Caco-2 (cell line): ENCODE measurements at regions not wholly inside any gene's neighbourhood (a gene's known extent, or its start where the extent isn't known, plus 50 kb on each side); places are given as distances from the start of the nearest gene placed in this dataset.

ENCODE experiments used
- BruUV-seq: library from RNA; stranded (reverse); fragments of 400-500 nt; replicated peaks from 2 replicates; lab custom pipeline; 2021; lab: Mats Ljungman, UMichigan
- CTCF ChIA-PET: fragments of 300-600 bp; sonication (Branson Sonifier 250); formaldehyde crosslinking; loops from one replicate; lab custom pipeline; 2022; ENCODE audit warnings: antibody characterized with exemption; lab: Charles Lee
- POLR2A ChIA-PET: fragments of 300-600 bp; sonication (Branson Sonifier 250); formaldehyde crosslinking; loops from one replicate; lab custom pipeline; 2022; ENCODE audit warnings: antibody characterized with exemption; lab: Charles Lee
- DNase-seq, 2 experiments: peaks; one replicate each; pipeline versions ENCODE4 v3.0.0 to v3.0.0-alpha.2; 2020 to 2022
- H3K27me3 ChIP-seq: replicated peaks from 2 replicates; pipeline ENCODE4 v1.6.0; 2011; ENCODE audit warnings: low read length; ENCODE audit not compliant: control insufficient read depth, insufficient read depth
- H3K36me3 ChIP-seq: 2 replicates; pipeline ENCODE4 v1.5.1; 2011; ENCODE audit warnings: low read length; ENCODE audit not compliant: control insufficient read depth, insufficient read depth
- H3K4me1 ChIP-seq: fragments of 250-450 bp; sonication (Bioruptor Pico); 2 replicates; pipeline ENCODE4 v1.5.1; 2020; ENCODE audit warnings: mild to moderate bottlenecking
- H3K4me3 ChIP-seq: 2 replicates; pipeline ENCODE4 v1.5.1; 2011; ENCODE audit warnings: low read depth, mild to moderate bottlenecking, control low read depth, low read length
- H3K9me3 ChIP-seq: fragments of 250-450 bp; sonication (Bioruptor Pico); 2 replicates; pipeline ENCODE4 v1.5.1; 2020; ENCODE audit warnings: mild to moderate bottlenecking, moderate library complexity
- H3K27ac Mint-ChIP-seq: one replicate; pipeline ENCODE4 v1.8.0; 2022; ENCODE audit warnings: mixed read lengths; ENCODE audit not compliant: unreplicated experiment
- H3K27me3 Mint-ChIP-seq: one replicate; pipeline ENCODE4 v1.8.0; 2022; ENCODE audit warnings: mixed read lengths; ENCODE audit not compliant: insufficient read depth, unreplicated experiment
- H3K36me3 Mint-ChIP-seq: one replicate; pipeline ENCODE4 v1.8.0; 2022; ENCODE audit warnings: mild to moderate bottlenecking, mixed read lengths; ENCODE audit not compliant: insufficient read depth, unreplicated experiment
- H3K4me1 Mint-ChIP-seq: one replicate; pipeline ENCODE4 v1.8.0; 2022; ENCODE audit warnings: low read depth, mixed read lengths; ENCODE audit not compliant: unreplicated experiment
- H3K4me3 Mint-ChIP-seq: one replicate; pipeline ENCODE4 v1.8.0; 2022; ENCODE audit warnings: mild to moderate bottlenecking, moderate library complexity, mixed read lengths; ENCODE audit not compliant: unreplicated experiment
- H3K9me3 Mint-ChIP-seq: one replicate; pipeline ENCODE4 v1.8.0; 2022; ENCODE audit warnings: mixed read lengths; ENCODE audit not compliant: unreplicated experiment
- CTCF ChIP-seq, 2 experiments: fragments of 200-600 bp in 1 of 2; IDR thresholded peaks; 1 replicate in 1 of 2; 2 replicates in 1 of 2; pipeline versions ENCODE4 v1.5.1 to v1.8.0; 2011 to 2022; ENCODE audit warnings: antibody characterized with exemption in 1 of 2, control low read depth in 1 of 2, inconsistent platforms in 1 of 2, low read depth in 1 of 2, low read length in 1 of 2, mild to moderate bottlenecking in 1 of 2, moderate library complexity in 1 of 2; ENCODE audit not compliant: insufficient read depth in 1 of 2, severe bottlenecking in 1 of 2, unreplicated experiment in 1 of 2
- intact Hi-C: fragments of 100-400 bp; cut with micrococcal nuclease; formaldehyde crosslinking; loops from one replicate; pipeline ENCODE4 v1.10.0; 2022; ENCODE audit not compliant: unreplicated experiment

GRCh38 chr5:68744206-68744605 lies 349.6 kb upstream of the SLC30A5 start:
- ChIA-PET CTCF (no interaction called here), POLR2A (no interaction called here)
- DNase-seq = no peak
- Histone ChIP-seq H3K4me1 (0 out of 2 replicates have a peak, but pooled peaks cover 3% of the 10 kb centered on the region), H3K9me3 (no peaks in the 10 kb centered on the region), H3K36me3 (no peaks in the 10 kb centered on the region), H3K4me3 (no peak overlapping the region), H3K27me3 (no peaks in the 10 kb centered on the region)
- TF ChIP-seq CTCF (IDR thresholded peaks at IDR 0.05; ENCODE audit: insufficient read depth in 1 of 2, low read depth in 1 of 2, low read length in 1 of 2, severe bottlenecking in 1 of 2, unreplicated experiment in 1 of 2) = no peak
- H3K4me1 Mint-ChIP-seq = no peaks in the 10 kb centered on the region
- intact Hi-C loops = loop anchor here (10.0 kb wide), 1 partner anchor 459 kb away; no protein-coding TSS in a partner anchor
- H3K27me3 Mint-ChIP-seq = no peaks in the 10 kb centered on the region
- no peaks in the 10 kb centered on the region for H3K9me3 Mint-ChIP-seq
- no peak overlapping the region for H3K4me3 Mint-ChIP-seq
- H3K36me3 Mint-ChIP-seq = no peaks in the 10 kb centered on the region
- no peak overlapping the region for H3K27ac Mint-ChIP-seq
- BruUV-seq = no TSS peak

GRCh38 chr5:68745448-68745847 lies 348.4 kb upstream of the SLC30A5 start:
- Histone ChIP-seq H3K36me3 (no peaks in the 10 kb centered on the region), H3K4me1 (0 out of 2 replicates have a peak, but pooled peaks cover 3% of the 10 kb centered on the region), H3K4me3 (no peak overlapping the region), H3K9me3 (no peaks in the 10 kb centered on the region), H3K27me3 (no peaks in the 10 kb centered on the region)
- DNase-seq = no peak
- no peak overlapping the region for H3K27ac Mint-ChIP-seq
- H3K9me3 Mint-ChIP-seq = no peaks in the 10 kb centered on the region
- no peak for TF ChIP-seq CTCF (IDR thresholded peaks at IDR 0.05; ENCODE audit: insufficient read depth in 1 of 2, low read depth in 1 of 2, low read length in 1 of 2, severe bottlenecking in 1 of 2, unreplicated experiment in 1 of 2)
- no TSS peak for BruUV-seq
- H3K4me1 Mint-ChIP-seq = no peaks in the 10 kb centered on the region
- intact Hi-C loops = loop anchor here (10.0 kb wide), 1 partner anchor 461 kb away; no protein-coding TSS in a partner anchor
- ChIA-PET CTCF (no interaction called here), POLR2A (no interaction called here)
- no peaks in the 10 kb centered on the region for H3K36me3 Mint-ChIP-seq
- H3K4me3 Mint-ChIP-seq = no peak overlapping the region
- no peaks in the 10 kb centered on the region for H3K27me3 Mint-ChIP-seq

- Histone ChIP-seq H3K36me3 (no peaks in the 10 kb centered on the region), H3K9me3 (no peaks in the 10 kb centered on the region), H3K27me3 (no peaks in the 10 kb centered on the region), H3K4me1 (0 out of 2 replicates have a peak, but pooled peaks cover 3% of the 10 kb centered on the region), H3K4me3 (no peak overlapping the region)
- Mint-ChIP-seq H3K36me3 (no peaks in the 10 kb centered on the region), H3K4me3 (no peak overlapping the region), H3K27me3 (no peaks in the 10 kb centered on the region), H3K4me1 (no peaks in the 10 kb centered on the region), H3K9me3 (no peaks in the 10 kb centered on the region), H3K27ac (no peak overlapping the region)
- POLR2A ChIA-PET = no interaction called here
- DNase-seq = no peak
- TF ChIP-seq CTCF (IDR thresholded peaks at IDR 0.05; ENCODE audit: insufficient read depth in 1 of 2, low read depth in 1 of 2, low read length in 1 of 2, severe bottlenecking in 1 of 2, unreplicated experiment in 1 of 2) = no peak
- intact Hi-C loops = loop anchor here (10.0 kb wide), 1 partner anchor 461 kb away; no protein-coding TSS in a partner anchor
- CTCF ChIA-PET = no interaction called here
- BruUV-seq = no TSS peak
Observed at GRCh38 chr5:68746220-68746619, 347.6 kb upstream of the SLC30A5 start.
